ENCODE measurements at regions not wholly inside any gene's neighbourhood (a gene's known extent, or its start where the extent isn't known, plus 50 kb on each side); places are given as distances from the start of the nearest gene placed in this dataset.

DNA sequence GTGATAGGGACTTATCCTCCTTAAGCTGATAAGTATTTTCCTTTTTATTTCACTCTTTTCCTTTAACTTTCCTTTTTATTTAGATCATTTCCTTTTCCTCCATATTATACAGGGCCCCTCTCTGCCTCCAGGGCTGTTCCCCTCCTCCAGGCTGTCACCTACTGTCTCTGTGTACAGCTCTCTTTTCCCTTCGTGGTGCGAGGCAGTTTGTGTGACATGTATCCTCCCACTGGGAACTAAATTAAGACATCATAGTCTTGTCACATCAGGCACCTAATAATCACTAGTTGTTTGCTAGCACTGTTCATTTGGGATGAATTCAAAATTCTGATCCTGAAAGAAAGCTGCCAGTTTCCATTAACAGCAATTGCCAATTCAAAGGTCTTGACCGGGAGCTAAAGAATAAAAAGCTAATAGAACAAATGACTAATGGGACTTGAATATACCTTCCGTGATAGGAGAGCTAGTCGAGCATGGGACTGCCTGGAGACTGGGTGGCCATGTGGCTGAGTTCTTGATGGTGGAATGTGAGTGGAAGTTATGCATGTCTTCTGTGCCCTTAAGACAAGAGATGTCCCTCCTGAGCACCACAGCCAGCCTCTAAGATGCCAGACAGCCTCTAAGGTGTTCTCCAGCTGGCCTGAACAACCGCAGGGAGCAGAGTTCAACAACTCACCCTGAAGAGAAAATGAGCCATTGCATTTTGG, 77.7 kb upstream of the LRRC55 start:
- no peak for DNase-seq

DNA sequence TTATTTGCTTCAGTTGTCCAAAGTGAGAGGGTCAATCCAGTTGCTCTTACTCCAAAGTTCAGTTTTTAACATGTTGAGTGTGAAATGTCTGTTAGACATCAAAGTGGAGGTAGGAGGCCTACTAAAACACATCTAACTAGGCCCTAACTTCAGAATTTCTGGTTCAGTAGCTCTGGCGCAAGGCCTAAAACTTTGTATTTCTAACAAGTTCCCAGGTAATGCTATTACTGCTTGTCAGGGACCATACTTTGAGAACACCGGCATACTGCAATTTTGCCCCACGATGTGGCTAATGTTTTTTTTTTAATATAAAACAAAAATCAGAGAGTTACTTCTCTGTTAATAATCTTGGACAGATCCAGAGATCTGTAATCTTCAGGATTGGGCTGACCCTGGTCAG, 72.4 kb upstream of the LRRC55 start:
- no peak for DNase-seq

DNA sequence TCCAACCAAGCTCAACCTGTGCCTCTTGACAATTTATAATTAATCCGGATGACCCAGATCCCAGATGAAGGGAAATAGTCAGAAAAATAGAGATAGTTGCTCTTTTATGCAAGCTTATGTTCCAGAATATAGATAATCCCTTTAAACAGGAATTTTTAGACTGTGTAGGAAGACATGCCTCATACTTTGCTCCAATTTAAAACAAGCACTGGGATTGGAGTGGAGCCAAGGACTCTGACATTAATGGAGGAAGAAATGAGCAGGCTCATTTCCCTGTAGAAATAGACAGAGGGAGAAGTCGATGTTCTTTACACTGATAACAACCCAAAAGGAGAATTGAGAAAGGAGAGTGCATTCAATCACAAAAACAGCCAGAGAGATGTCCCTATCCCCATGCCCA, 70.1 kb upstream of the LRRC55 start:
- DNase-seq, result no peak

DNA sequence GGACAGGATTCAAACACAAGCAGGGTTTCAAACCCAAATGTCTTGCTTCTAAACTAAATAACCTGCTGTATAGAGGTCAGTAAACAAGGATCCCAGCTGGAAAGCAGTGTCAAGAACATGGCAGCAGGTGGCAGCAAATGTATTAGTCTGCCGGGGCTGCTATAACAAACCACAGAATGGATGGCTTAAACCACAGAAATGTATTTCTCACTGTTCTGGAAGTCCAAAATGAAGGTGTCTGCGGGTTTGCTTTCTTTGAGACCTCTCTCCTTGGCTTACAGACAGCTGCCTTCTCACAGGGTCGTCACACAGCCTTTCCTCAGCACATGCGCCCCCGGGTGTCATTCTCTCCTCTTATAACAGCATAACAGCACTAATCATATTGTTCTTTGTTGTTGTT, 65.1 kb upstream of the LRRC55 start:
- DNase-seq, result peak in 1 of 5 donors; percentile 10

DNA sequence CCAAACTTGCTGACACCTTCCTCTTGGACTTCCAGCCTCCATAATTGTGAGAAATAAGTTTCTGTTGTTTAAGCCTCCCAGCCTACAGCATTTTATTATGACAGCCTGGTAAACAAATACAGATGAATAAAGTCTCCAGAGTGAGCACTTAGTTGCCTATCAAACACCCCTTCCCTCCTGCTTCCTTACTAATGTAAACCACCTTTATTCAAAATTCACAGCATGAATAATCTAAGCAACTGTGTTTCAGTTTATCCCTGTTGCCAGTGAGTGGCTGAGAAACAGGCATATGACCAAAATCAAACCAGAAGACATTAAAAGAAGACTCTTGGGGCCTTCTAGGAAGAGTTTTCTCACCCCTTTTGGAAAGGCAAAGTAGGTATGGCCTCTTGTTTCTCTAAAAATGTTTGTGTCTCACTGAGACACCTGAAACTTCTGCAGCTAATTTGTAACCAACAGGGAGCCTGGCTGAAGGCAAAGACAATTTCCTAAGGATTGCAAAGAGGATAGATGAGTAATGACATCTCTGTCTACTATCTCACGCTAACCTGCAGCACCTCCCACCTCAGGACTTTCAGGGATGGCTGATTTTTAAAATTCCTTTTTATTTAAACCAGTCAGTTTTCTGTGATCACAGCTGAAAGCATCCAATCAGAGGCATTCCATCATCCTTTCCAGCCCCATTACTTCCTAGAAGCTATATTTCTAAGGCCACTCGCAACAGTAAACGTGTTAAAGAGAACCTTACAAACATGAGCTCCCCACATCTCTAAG, 61.4 kb upstream of the LRRC55 start:
- no peak for DNase-seq

DNA sequence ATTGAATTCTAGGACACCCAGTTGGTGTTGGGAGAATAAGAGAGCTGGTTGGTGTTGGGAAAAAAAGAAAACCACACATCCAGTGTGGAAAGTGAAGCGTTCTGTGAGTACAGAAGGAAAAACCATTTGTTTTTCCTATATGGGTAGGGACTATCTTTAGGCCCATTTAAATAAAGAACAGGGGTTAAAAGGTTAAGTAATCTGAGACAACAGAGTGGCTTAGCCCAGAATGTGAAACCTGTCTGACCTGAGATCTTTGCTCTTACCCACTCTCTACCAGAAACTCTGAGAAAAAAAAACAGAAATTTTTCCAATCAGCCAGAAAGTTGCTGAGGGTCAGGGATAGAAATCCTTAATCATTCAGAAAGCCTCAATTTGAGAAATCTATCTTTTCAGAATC, 59.8 kb upstream of the LRRC55 start:
- DNase-seq, result no peak

DNA sequence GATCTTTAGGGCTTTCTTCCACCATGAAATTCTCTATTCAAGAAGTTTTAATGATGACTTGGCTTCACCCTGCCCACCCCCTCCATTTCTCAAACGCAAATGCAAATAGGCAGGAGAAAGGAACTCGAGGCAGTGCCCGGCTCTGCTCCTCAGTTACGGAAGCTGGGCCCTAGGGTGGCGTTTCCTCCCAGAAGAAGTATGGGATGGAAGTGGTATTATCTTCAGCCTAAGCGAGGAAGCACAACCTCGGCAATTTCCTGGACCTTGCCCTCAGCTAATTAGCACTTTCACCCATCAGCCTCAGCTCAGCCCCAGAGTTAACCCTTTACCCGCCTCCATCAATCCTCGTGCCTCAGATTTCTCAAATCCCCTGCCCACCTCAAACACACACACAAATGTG, 58.2 kb upstream of the LRRC55 start:
- DNase-seq, result no peak

DNA sequence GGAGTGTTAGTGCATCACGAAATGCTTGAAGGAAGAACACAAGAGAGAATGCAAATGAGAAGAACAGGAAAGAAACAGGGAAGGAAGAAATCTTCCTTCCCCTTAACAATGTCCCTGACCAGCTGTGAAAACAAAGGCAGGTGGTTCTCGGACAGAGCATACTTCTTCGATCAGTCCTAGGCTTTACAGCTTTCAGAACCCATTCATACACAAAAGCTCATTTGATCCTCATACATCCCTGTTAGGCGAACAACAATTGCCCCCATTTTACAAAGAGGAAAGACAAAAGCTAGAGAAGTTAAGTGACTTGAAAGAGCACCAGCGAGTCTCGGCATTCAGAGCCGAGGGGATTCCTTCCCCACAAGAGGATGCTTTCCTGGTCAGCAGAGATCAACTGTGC, 57.2 kb upstream of the LRRC55 start:
- DNase-seq, result no peak

DNA sequence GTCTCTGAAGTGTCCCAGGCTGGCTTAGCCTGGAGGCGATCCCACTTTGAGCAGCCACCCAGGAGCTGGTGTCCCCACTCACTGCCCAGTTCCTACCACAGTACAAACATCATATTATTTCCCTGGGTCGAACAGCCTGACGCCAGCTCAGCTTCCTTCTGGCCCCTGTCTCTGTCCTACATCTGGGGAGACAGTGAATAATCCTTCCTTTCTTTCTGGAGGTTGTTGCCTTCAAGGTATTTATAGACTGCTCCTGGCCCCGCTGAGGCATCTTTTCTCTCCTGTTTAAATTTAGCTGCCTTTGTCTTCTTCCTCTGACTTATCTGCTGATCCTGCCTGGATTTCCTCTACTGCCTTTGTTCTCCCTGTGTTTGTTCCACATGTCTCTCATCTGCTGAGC, 56.8 kb upstream of the LRRC55 start:
- no peak for DNase-seq

DNA sequence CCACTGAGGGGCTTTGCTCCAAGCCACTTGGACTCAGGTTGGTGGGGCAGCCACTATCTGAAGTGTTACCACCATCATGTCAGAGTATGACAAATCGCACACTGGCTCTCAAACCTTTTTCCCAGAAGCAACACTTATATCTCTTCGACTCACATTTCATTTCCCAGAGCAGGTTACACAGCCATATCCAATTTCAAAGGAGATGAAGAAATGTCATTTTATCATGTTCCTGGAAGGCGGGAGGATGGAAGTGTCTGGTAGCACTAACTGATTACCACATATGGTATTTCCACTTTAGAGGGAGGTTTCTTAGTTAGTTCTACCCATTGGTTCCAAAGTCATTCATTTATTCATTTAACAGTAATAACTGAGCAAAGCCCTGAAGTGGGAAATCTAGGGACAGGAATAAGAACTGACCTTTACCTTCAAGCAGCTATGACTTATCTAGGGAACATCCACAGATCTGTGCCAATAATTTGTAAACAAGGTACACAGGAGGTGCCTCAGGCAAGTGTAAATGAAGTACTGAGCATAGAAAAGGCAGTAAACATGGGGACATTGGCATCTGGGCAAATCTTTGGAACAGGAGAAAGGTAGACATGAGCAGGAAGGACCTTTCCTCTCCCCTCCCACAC, 54.9 kb upstream of the LRRC55 start:
- no peak for DNase-seq

DNA sequence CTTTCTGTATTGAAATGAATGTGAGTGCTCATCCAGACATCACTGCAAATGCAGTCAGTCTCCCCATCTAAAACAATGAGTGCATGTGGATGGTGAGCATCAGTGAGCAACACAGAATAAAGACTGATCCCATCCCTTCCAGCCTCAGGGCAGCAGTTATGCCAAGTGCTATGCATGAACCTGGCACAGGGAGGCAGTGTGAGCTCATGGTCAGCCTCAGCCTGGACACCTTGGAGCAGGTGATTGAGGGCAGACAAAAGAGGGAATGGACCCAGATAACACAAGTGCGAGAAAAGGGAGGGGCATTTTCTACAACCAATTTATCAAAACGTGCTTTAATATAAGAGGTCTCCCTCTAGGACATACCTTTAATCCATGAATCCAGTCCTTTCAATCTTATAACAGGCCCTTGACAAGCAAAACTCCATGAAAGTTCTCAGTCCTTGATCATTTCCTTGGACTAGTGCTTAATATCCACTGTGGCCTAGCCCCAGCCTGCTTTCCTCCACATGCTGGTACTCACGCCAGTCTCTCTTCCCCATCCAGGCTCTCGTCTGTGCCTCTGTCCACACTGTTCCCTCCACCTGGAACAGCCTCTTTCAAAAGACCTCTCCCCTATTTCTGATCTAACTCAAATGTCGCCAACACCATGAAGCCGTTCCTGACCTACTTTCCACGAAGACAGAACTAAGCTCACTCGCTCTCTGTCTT, 50.5 kb upstream of the LRRC55 start:
- no peak for DNase-seq
